HepG2 (cell line): ENCODE measurements at regions not wholly inside any gene's neighbourhood (a gene's known extent, or its start where the extent isn't known, plus 50 kb on each side); places are given as distances from the start of the nearest gene placed in this dataset.

ENCODE experiments used
- CENPX ChIP-seq: sonication (generic); formaldehyde crosslinking; IDR thresholded peaks from 2 replicates; pipeline ENCODE4 v1.9.0; 2021; ENCODE audit warnings: mild to moderate bottlenecking, missing genetic modification reagents, moderate library complexity
- HMGXB3 ChIP-seq: sonication (generic); formaldehyde crosslinking; IDR thresholded peaks from 2 replicates; pipeline ENCODE4 v1.4.0; 2020; ENCODE audit warnings: missing genetic modification reagents, borderline replicate concordance
- NKX3-1 ChIP-seq: sonication (generic); formaldehyde crosslinking; IDR thresholded peaks from 2 replicates; pipeline ENCODE4 v1.5.0; 2020; ENCODE audit warnings: missing genetic modification reagents
- PHF5A ChIP-seq: IDR thresholded peaks from one replicate; pipeline ENCODE4 v1.6.1; 2018; ENCODE audit warnings: low read depth, missing genetic modification reagents; ENCODE audit not compliant: unreplicated experiment
- SMYD3 ChIP-seq: sonication (generic); formaldehyde crosslinking; IDR thresholded peaks from 2 replicates; pipeline ENCODE4 v1.8.1; 2023; ENCODE audit warnings: mild to moderate bottlenecking, missing genetic modification reagents
- TCF7L2 ChIP-seq: IDR thresholded peaks from 2 replicates; pipeline ENCODE4 v1.6.1; 2011; ENCODE audit warnings: mild to moderate bottlenecking, low read depth, low read length, moderate library complexity
- ZC3H13 ChIP-seq: sonication (generic); formaldehyde crosslinking; IDR thresholded peaks from 2 replicates; pipeline ENCODE4 v1.8.1; 2023; ENCODE audit warnings: mild to moderate bottlenecking, missing genetic modification reagents, moderate library complexity
- ZFX ChIP-seq: sonication (generic); formaldehyde crosslinking; IDR thresholded peaks from 2 replicates; pipeline ENCODE4 v1.4.0; 2020; ENCODE audit warnings: mild to moderate bottlenecking, low read depth, missing genetic modification reagents, moderate library complexity
- ZNF24 ChIP-seq: fragments of 450-650 bp; IDR thresholded peaks from 2 replicates; pipeline ENCODE4 v1.6.1; 2017; ENCODE audit warnings: antibody characterized with exemption, mild to moderate bottlenecking
- ZNF256 ChIP-seq: sonication (generic); formaldehyde crosslinking; conservative IDR thresholded peaks from 2 replicates; pipeline ENCODE4 v1.4.0; 2020; ENCODE audit warnings: missing genetic modification reagents
- ZNF451 ChIP-seq: sonication (generic); formaldehyde crosslinking; IDR thresholded peaks from 2 replicates; pipeline ENCODE4 v1.5.0; 2020; ENCODE audit warnings: mild to moderate bottlenecking, missing genetic modification reagents
- TF ChIP-seq, protein P1 (sequence below): sonication (generic); formaldehyde crosslinking; IDR thresholded peaks from 2 replicates; pipeline ENCODE4 v1.4.0; 2020; ENCODE audit warnings: missing genetic modification reagents, borderline replicate concordance
- TF ChIP-seq, protein P2 (sequence below): sonication (generic); formaldehyde crosslinking; IDR thresholded peaks from 2 replicates; pipeline ENCODE4 v1.5.0; 2020; ENCODE audit warnings: missing genetic modification reagents
- TF ChIP-seq, protein P3 (sequence below): IDR thresholded peaks from 2 replicates; pipeline ENCODE4 v1.6.1; 2016; ENCODE audit warnings: low read depth, missing genetic modification reagents, missing compliant biosample characterization

GRCh38 chr20:50404419-50405234 is 105.6 kb upstream of the PTPN1 start (continued):
- TF ChIP-seq, protein P1, sequence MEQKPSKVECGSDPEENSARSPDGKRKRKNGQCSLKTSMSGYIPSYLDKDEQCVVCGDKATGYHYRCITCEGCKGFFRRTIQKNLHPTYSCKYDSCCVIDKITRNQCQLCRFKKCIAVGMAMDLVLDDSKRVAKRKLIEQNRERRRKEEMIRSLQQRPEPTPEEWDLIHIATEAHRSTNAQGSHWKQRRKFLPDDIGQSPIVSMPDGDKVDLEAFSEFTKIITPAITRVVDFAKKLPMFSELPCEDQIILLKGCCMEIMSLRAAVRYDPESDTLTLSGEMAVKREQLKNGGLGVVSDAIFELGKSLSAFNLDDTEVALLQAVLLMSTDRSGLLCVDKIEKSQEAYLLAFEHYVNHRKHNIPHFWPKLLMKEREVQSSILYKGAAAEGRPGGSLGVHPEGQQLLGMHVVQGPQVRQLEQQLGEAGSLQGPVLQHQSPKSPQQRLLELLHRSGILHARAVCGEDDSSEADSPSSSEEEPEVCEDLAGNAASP (CRISPR knock-in tag), result no peak
- TF ChIP-seq HMGXB3 (CRISPR knock-in tag) (no peak), NKX3-1 (CRISPR knock-in tag) (no peak), SMYD3 (CRISPR knock-in tag) (0 out of 2 replicates have a peak, but pooled peaks have one; percentile 64), CENPX (CRISPR knock-in tag) (no peak), ZNF451 (CRISPR knock-in tag) (no peak), ZNF24 (peak; percentile 85; the same call in 1 of the 2 replicates), ZNF256 (no peak), ZC3H13 (0 out of 2 replicates have a peak, but pooled peaks have one; percentile 41), PHF5A (CRISPR knock-in tag) (no peak), TCF7L2 (no peak), ZFX (peak; percentile 11; the same call in 1 of the 2 replicates)
- TF ChIP-seq, protein P2, sequence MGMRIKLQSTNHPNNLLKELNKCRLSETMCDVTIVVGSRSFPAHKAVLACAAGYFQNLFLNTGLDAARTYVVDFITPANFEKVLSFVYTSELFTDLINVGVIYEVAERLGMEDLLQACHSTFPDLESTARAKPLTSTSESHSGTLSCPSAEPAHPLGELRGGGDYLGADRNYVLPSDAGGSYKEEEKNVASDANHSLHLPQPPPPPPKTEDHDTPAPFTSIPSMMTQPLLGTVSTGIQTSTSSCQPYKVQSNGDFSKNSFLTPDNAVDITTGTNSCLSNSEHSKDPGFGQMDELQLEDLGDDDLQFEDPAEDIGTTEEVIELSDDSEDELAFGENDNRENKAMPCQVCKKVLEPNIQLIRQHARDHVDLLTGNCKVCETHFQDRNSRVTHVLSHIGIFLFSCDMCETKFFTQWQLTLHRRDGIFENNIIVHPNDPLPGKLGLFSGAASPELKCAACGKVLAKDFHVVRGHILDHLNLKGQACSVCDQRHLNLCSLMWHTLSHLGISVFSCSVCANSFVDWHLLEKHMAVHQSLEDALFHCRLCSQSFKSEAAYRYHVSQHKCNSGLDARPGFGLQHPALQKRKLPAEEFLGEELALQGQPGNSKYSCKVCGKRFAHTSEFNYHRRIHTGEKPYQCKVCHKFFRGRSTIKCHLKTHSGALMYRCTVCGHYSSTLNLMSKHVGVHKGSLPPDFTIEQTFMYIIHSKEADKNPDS (CRISPR knock-in tag), result no peak
- TF ChIP-seq, protein P3, sequence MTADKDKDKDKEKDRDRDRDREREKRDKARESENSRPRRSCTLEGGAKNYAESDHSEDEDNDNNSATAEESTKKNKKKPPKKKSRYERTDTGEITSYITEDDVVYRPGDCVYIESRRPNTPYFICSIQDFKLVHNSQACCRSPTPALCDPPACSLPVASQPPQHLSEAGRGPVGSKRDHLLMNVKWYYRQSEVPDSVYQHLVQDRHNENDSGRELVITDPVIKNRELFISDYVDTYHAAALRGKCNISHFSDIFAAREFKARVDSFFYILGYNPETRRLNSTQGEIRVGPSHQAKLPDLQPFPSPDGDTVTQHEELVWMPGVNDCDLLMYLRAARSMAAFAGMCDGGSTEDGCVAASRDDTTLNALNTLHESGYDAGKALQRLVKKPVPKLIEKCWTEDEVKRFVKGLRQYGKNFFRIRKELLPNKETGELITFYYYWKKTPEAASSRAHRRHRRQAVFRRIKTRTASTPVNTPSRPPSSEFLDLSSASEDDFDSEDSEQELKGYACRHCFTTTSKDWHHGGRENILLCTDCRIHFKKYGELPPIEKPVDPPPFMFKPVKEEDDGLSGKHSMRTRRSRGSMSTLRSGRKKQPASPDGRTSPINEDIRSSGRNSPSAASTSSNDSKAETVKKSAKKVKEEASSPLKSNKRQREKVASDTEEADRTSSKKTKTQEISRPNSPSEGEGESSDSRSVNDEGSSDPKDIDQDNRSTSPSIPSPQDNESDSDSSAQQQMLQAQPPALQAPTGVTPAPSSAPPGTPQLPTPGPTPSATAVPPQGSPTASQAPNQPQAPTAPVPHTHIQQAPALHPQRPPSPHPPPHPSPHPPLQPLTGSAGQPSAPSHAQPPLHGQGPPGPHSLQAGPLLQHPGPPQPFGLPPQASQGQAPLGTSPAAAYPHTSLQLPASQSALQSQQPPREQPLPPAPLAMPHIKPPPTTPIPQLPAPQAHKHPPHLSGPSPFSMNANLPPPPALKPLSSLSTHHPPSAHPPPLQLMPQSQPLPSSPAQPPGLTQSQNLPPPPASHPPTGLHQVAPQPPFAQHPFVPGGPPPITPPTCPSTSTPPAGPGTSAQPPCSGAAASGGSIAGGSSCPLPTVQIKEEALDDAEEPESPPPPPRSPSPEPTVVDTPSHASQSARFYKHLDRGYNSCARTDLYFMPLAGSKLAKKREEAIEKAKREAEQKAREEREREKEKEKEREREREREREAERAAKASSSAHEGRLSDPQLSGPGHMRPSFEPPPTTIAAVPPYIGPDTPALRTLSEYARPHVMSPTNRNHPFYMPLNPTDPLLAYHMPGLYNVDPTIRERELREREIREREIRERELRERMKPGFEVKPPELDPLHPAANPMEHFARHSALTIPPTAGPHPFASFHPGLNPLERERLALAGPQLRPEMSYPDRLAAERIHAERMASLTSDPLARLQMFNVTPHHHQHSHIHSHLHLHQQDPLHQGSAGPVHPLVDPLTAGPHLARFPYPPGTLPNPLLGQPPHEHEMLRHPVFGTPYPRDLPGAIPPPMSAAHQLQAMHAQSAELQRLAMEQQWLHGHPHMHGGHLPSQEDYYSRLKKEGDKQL, result no peak
